ENCODE measurements at regions not wholly inside any gene's neighbourhood (a gene's known extent, or its start where the extent isn't known, plus 50 kb on each side); places are given as distances from the start of the nearest gene placed in this dataset.

DNA sequence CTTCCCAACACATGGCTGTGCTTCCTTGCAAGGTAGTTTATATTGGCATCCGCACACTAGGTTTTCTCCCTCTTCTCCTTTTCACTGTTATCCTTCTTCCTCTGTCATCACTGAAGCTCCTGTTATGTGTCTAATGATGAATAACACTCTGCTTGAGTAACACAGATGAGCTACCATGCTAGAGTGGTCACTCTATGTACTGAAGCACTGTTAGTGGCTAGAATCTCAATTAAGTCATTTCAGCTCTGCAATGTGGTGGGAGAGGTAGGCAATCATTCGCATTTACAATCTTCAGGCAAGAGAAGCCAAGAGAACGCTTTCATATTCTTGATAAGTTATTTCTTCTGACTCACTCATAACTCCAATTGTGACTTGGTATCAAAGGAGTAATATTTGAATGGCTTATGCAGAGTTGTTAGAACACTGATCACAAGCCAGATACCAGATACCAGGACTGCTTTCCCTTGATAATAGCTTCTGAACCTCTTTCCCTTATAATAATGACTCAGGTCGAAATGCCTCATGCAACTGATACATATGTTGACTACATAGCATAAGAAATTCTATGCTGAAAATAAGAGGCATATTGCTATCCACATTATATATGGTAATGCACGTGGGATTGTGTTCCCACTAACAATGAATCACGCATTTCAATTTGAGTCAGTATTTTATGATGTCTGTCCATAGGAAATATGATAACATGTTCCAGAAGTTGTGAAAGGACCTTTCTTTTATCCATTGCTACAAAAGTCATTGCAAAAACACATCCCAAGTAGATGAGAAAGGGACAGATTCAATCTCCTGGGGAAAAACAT is 158.0 kb upstream of the HS3ST3A1 start:
- TF ChIP-seq, protein P1, sequence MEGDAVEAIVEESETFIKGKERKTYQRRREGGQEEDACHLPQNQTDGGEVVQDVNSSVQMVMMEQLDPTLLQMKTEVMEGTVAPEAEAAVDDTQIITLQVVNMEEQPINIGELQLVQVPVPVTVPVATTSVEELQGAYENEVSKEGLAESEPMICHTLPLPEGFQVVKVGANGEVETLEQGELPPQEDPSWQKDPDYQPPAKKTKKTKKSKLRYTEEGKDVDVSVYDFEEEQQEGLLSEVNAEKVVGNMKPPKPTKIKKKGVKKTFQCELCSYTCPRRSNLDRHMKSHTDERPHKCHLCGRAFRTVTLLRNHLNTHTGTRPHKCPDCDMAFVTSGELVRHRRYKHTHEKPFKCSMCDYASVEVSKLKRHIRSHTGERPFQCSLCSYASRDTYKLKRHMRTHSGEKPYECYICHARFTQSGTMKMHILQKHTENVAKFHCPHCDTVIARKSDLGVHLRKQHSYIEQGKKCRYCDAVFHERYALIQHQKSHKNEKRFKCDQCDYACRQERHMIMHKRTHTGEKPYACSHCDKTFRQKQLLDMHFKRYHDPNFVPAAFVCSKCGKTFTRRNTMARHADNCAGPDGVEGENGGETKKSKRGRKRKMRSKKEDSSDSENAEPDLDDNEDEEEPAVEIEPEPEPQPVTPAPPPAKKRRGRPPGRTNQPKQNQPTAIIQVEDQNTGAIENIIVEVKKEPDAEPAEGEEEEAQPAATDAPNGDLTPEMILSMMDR (IDR thresholded peaks at IDR 0.05; ENCODE audit: poor library complexity, severe bottlenecking), result no peak
- TF ChIP-seq TAF1 (IDR thresholded peaks at IDR 0.05; ENCODE audit: low read depth), result no peak
- no peak for TF ChIP-seq RAD21 (conservative IDR thresholded peaks at IDR 0.05)
- no peak for TF ChIP-seq EZH2 (IDR thresholded peaks at IDR 0.05; ENCODE audit: borderline replicate concordance, insufficient read depth, low read length, poor library complexity, severe bottlenecking)
